ENCODE measurements at regions not wholly inside any gene's neighbourhood (a gene's known extent, or its start where the extent isn't known, plus 50 kb on each side); places are given as distances from the start of the nearest gene placed in this dataset.
"Not testable (repeated sequence)": the region's sequence is repeated elsewhere in the genome, so short reads cannot be mapped to it uniquely, and the experiment has no call there.

DNA sequence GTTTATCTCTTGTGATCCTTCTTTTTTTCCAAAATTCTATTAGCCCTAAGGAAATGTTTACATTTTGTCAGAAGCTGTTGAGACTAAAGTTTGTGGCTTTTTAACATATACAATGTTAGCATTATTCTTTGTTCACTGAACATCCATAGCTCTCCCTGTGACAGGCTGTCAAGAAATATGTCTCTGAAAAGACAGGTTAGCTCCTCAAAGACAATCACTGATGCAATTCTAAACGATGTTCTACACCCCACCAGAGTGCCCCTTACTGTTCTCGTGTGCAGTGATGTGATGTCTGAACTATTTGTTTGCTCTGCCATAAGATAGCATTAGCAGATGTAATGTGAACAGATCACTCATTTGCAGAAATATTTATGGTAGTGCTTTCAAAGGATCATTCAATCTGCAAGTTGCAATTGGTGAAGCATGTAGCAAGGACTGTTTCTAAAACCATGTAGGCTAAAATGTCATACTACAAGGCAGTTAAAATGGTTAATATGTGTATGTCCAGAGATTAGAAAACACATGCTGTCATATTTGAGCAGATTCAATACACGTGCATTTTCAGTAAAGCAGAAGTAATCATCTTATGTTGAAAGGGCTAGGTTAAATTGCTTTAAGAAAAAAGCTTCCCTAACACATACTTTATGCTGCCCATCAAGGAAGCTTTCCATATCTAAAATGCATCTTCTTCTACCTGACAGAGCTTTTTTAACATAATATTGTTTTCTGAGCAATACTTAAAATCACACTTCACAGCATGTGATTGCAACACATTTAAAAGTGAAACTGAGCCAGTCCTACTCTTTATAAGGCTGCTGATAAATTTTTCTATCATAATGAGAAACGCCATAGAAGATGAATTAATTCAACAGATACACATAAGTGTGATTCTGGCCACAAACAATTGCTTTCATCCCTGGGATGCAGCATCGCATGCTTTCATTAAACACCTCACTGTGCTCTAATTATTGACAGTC is 285.7 kb upstream of the UBE2E3 start:
- no peak for DNase-seq

DNA sequence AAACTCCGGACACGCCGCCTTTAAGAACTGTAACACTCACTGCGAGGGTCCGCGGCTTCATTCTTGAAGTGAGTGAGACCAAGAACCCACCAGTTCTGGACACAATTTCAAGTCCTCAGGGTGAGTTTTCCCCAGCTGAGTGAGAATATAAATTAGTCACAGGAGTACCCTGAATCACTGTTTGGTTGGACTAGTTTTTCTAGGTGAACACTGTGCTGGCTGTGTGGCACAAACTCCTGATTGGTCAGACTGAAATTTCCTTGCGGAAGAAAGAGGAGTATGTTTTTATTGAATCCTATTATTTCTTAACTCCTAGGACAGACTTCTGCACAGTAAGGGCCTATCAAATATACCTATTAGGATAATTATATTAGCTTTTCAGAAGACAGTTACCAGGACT is 288.1 kb upstream of the UBE2E3 start:
- no peak for DNase-seq

DNA sequence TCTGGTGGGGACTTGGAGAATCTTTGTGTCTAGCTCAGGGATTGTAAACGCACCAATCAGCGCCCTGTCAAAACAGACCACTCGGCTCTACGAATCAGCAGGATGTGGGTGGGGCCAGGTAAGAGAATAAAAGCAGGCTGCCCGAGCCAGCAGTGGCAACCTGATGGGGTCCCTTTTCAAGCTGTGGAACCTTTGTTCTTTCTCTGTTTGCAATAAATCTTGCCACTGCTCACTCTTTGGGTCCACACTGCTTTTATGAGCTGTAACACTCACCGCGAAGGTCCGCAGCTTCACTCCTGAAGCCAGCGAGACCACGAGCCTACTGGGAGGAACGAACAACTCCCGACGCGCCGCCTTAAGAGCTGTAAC is 288.6 kb upstream of the UBE2E3 start:
- not testable (repeated sequence) for DNase-seq

DNA sequence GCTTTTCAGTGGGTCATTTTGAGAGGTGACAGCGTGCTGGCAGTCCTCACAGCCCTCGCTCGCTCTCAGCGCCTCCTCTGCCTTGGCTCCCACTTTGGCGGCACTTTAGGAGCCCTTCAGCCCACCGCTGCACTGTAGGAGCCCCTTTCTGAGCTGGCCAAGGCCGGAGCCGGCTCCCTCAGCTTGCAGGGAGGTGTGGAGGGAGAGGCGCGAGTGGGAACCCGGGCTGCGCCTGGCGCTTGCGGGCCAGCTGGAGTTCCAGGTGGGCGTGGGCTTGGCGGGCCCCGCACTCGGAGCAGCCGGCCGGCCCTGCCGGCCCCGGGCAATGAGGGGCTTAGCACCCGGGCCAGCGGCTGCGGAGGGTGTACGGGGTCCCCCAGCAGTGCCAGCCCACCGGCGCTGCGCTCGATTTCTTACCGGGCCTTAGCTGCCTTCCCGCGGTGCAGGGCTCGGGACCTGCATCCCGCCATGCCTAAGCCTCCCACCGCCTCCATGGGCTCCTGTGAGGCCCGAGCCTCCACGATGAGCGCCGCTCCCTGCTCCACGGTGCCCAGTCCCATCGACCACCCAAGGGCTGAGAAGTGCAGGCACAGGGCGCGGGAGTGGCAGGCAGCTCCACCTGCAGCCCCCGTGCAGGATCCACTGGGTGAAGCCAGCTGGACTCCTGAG is 289.1 kb upstream of the UBE2E3 start:
- not testable (repeated sequence) for DNase-seq

DNA sequence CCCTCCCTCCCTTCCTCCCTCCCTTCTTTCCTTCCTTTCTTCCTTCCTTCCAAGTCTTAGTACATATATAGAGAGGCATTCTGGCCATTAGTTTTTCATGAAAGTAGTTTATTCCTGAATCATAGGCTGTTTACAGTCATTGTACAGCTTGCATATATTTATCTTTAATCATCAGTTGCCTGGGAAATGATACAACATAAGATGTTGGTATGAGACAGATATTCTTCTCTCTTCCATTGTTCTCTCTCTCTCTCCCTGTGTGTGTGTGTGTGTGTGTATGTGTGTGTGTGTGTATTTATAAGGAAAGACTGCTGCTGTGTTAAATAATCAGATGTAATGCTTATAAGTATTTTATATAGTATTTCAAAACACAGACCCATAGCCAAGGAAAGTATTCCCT is 289.8 kb upstream of the UBE2E3 start:
- no peak for DNase-seq

DNA sequence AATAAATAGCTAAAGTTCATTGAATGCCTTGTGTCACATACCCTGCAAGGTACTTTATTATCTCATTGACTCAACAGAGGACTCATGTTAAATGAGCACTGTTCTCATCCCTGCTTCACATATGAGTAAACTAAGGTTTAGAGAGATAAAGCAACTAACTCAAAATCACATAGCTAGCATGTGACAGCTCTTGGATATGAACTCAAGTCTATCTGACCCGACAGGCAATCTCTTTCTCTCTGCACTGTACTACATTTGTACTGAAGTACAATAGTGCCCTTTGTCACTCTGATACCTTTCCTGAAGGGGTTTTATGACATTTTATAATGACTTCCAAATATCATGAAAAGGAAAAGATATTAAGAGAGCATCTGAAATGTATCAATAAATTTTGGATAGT is 297.5 kb upstream of the UBE2E3 start:
- DNase-seq: no peak

DNA sequence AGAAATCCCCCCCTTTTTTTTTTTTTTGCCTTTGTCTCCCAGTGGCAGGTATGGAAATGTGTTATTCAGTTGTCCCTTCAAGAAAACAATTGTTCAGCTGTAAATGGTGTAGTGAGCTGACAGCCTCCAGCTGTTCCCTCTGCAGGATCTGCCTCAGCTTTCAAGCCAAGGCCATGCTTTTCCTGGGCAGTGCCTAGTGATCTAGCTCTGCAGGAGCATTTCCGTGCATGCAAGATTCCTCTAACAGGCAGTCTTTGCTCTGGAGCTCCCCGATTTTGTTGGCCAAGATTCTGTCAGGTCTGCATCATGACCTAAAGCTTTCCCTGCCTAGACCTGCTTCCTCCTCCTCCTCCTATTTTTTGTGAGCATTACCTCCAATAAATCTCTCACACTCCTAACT is 300.7 kb upstream of the UBE2E3 start:
- no peak for DNase-seq

DNA sequence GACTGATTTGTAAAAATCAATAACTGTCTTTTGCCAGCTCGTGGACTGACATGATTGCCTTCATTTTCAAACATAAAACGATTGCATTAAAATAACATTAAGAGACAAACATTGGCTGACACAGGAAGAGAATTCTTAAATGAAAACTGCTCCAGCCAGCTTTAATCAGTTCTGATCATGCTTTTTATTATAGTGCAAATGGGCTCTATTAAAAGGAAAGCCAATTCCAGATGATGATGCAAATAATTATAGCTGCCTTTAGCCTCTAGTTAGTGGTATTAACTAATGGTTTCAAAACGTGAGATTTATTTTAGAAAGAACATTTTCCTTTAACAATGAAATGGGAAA is 301.8 kb upstream of the UBE2E3 start:
- no peak for DNase-seq

DNA sequence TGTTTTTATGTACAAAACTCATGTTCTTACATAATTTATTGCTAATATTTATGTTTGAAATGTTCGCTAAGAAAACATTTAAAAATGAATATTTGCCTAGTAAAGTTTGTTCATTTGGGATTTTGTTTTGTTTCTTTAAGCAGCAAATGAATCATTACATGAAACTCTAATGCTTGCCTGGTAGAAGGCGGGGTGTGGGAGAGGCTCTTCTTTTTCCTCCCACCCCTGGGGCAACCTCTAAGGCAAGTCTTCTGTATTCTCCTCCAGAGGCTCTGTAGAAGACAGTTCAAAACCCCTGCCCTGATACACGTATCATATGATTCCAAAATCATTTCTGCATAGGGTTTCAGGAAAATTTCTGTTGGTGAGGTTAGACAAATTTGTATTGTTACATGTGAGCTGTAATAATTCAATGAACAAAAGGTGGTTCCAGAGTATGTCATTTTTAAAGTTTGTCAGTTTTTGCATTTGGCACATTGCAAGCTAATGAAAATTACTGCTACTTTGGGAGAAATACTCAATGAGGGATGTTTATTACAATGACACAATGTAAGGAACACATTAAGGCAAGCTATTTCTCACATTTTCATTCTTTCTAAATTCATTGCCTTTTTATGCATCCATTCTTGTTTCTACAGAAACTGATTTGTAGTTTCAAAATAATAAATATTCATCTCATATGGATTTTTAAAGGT is 302.3 kb upstream of the UBE2E3 start:
- DNase-seq: no peak

DNA sequence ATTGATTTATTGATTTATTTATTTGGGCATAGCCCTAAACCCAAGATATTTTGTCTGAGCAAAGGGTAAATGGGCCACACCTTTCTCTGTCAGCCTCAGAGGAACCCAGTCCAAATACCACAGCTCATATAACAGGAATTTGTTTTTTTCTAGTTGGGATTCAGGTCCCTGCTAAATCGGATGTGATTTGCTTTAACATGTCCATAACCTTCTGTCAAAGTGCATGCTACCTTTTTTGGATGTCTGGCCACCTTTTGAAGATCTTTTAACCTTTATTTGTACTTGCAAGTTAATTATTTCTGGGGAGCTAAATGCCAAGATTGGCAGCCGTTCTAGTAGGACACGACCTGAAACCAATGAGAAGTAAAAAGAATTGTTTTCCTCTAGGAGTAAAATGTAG is 303.2 kb upstream of the UBE2E3 start:
- no peak for DNase-seq

DNA sequence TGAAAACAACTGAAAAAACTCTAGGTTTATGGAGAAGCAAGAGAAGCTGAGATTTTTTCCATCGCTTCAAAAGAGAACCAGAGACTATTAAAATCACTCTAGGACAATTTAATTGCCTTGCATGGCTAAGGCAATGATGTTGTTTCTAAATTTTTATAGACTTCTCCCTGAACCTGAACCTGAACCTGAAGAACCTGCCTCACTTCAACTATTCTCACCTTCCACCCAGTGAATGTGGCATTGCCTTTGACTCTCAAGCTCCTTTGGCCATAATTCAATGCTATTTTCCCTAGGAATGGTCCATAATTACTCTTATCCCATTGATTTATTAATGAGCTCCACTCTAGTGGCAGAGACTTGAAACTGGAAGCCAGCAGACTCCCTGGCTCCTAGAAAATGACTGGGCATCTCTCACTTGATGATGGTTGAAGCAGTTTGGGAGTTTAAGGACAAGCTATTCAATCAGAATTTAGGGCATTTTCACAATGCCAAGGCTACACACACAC is 303.8 kb upstream of the UBE2E3 start:
- DNase-seq: no peak

DNA sequence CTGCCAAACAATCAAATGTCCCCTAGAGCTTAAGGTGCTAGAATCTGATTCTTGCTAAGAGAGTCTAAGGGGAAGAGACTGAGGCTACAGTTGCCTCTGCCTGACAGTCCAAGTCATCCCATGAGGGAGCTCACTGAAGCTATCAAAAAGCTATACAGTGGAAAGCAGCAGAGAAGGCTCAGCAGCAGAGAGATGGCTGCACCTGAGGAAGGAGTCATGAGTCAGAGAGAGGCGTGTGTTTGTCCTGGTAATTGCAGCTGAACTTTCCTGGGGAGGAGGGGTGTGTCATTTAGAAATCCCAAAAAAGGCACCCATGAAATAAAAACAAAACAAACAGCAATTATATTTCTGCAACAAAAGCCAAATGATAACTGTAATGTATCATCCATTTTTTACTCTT is 305.2 kb upstream of the UBE2E3 start:
- no peak for DNase-seq

DNA sequence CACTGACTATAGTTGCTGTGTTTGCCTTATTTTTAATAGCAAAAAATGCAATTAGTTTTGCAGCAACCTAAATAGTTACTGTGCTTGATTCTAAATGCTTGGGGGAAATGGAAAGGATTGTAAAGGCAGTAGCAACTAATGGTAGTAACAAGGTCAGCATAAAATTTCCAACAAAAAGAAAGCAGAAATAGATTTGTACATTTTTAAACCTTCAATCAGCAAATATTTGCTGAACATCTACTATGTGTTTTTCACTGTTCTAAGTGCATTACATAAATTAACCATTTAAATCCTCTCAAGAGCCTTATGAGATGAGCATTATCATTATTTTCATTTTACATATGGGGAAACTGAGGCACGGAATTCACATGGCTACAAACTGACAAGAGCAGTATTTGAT is 308.0 kb upstream of the UBE2E3 start:
- no peak for DNase-seq

DNA sequence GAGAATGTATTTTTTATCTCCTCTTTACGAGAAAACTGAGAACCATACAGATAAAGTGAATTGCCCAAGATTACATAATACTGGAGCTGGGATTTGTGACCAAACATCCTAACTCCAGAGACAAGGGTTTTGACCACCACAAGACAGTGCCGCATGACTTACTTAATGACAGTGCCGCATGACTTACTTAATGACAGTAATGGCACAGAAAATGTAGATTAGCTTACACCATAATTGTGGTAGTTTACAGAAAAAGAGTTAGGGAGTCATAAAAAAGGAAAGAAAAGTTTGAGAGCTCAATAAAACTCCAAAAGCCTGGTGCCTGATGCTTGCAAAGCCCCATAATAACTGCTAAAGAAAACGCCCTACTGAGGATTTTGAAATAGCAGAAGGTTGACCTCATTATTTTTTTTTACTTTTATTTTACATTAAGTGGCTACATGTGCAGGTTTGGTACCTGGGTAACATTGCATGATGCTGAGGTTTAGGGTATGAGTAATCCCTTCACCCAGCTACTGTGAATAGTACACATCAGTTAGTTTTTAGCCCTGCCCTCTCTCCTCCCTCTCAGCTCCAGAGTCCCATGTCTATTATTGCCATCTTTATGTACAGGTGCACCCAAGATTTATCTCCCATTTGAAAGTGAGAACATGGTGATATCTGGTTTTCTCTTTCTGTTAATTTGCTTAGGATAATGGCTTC is 310.0 kb upstream of the UBE2E3 start:
- no peak for DNase-seq

DNA sequence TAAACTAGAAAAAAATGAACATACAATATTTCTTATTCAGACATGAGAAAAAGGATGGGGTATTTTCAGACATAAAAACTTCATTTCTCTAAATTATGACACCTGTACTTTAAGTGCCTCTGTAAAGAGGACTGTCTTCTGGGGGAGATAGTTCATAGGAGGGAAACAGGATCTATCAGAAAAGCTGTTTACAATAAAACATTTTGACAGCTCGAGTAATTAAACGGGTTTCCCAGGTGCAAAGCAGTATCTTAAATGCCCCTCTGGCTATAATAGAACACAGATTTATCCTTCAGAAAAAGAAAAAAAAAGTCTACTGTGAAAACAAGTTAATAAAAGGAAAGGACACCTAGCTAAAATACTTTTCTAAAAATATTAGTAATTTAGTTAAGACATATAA is 311.4 kb upstream of the UBE2E3 start:
- DNase-seq: no peak

DNA sequence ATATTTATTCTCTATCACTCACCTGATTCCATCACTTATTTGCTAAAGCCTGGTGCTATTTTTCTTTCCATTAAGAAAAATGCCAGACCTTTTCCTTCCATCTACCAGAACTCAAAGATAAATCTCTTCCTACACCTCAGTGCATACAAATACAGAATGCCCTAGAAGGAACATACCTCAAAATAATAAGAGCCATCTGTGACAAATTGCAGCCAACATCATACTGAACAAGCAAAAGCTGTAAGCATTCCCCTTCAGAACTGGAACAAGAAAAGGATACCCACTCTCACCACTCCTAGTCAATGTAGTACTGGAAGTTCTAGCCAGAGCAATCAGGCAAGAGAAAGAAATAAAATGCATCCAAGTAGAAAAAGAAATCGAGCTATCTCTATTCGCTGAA is 315.9 kb upstream of the UBE2E3 start:
- no peak for DNase-seq

DNA sequence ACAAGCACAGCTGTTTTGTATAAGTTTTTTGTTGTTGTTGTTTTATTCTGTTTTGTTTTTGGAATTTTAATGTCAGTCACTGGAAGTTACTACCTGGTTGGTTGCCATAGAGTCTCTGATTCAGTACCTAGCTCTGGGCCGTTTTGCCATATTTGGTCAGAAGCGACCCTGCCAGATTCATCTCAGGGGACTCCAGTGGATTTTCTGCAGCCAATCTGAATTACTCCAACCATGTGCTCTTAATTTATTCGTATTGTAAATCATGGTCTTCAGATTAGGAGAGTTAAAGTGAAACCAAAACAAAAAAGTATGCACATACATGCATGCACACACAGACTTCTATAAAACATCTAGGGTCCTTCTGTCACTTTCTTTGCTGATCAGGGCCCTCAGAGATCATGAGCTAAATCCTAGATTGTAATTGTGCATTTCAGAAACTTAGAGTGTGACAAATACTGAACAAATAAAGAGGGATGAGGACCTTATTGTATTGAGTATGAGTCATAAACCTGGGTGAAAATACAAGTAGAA is 317.4 kb upstream of the UBE2E3 start:
- no peak for DNase-seq

DNA sequence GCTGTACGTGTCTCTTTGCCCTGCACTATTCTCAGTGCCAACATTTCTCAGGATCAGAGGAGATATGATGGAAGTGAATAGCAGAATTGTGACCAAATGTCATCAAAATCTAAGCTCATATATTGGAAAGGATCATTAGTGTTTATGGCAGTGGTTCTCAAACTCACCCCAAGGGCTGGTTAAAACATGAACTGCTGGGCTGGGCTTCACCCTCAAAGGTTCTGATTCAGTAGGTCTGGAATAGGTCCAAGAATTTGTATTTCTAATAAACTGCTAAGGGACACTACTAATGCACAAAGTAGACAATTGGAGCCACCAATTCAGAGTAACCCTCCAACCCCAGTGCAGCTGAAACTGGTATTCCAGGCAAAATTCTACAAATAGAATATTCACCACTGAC is 317.9 kb upstream of the UBE2E3 start:
- DNase-seq: no peak

DNA sequence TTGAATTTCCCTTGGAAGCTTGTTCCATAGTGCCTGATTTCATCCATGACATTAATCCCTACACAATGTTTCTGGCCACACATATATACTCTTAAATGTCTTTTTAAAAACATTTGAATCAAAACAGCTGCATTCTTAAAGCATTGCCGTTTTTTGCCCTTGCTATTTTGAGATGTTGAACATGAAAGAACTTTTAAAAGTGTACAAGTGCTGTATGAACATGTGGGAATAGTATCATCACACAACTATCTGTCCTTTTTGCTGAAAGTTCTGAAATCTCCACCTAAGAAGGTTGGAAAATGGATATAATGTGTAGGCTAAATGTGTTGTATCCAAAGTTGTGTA is 318.7 kb upstream of the UBE2E3 start:
- DNase-seq: no peak

DNA sequence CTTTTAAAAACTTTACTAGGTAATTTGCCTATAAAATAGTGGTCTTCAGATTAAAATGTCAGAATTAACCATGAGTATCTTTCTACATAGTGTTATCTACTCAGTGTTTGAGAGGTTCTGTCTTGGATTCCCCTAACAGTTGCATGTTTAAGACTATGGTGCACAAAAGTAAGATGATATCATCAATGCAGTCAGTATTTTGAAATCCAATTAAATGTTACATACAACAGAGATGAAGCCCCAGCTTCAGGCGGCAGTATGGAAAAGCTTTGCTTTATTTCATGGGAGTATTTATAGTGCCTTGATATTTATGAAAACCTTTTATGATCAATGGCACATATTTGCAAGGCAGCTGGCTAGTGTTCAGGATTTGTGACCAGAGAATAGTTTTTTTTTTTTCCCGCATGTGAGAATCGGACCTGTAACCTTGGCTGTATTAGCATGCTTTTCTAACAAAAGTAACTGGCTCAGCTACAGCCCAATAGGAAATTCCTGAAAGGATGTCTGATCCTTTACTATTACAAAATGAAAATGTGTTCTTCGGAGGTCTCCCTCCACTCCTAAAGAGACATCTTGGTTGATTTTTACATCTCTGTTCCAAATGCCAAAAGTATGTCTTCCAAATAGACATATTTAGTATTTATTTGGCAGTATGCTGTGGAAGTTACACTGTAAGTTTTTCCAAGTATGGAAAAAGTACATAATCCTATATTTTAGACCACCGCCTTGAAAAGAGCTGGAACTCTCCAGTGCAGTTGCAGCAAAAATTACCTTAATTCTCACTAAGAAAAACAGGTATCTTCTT is 319.3 kb upstream of the UBE2E3 start:
- no peak for DNase-seq

DNA sequence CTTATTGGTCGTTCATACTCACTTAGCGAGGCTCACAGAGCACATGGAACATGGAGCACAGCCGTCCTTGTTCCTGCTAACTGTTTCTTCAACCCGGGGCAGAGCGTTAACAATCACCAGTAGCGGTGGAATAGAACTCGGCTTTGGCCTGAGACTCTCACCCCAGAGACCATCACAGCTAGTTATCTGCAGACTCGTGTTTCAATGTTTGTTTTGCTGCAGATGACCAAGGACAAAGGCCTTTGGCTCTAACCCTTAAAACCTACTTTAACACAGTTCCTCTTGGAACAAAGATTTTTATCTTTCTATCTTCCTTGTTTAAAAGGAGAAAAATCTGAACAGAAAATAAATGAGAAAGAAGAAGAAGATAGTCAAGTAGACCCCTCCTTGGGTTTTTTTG is 320.2 kb upstream of the UBE2E3 start:
- DNase-seq: no peak

DNA sequence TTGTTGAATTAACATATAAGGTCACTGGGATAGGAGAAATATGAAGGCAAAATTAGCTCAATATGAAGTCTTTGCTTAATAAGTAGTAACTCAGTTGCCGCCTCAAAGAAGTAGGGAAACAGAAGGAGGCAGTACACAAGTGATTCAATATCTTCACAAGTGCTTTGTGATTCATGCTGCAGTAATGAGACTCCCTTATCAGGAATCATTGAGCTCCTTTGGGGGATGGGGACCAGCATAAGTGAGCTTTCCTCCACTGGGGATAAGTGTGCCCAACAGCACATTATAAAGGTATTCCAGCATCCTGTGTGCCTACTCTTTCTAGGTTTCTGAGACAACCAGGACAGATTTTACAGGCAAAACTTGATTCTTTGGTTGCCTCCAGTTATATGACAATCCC is 323.4 kb upstream of the UBE2E3 start:
- DNase-seq: no peak

Measured in effector CD4-positive, alpha-beta T cell (primary cell).